Astrocyte (in vitro differentiated cells and primary cell): ENCODE measurements at regions not wholly inside any gene's neighbourhood (a gene's known extent, or its start where the extent isn't known, plus 50 kb on each side); places are given as distances from the start of the nearest gene placed in this dataset.
"Not testable (repeated sequence)": the region's sequence is repeated elsewhere in the genome, so short reads cannot be mapped to it uniquely, and the experiment has no call there.

Experiments used
- CTCF ChIP-seq: IDR thresholded peaks from 2 replicates; pipeline ENCODE4 v1.5.1; 2011; ENCODE audit warnings: low read depth, mild to moderate bottlenecking, inconsistent platforms, low read length, moderate library complexity; ENCODE audit not compliant: insufficient read depth
- EZH2 ChIP-seq: IDR thresholded peaks from 2 replicates; pipeline ENCODE4 v1.6.1; 2012; ENCODE audit warnings: mild to moderate bottlenecking, low read length, inconsistent platforms; ENCODE audit not compliant: insufficient read depth

DNA sequence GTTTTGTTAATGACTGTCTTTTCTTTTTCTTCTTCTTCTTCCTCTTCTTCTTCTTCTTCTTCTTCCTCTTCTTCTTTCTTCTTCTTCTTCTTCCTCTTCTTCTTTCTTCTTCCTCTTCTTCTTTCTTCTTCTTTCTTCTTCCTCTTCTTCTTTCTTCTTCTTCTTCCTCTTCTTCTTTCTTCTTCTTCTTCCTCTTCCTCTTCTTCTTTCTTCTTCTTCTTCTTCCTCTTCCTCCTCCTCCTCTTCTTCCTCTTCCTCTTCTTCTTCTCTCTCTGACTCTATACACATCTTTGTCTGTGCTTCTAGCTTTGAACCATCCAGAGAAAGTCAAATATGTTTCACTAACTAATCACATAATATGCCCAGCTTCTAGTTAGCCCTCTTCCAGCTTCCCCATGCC is 214.7 kb downstream of the PLA2G4A start:
- not testable (repeated sequence) for TF ChIP-seq CTCF, EZH2
